ENCODE measurements at regions not wholly inside any gene's neighbourhood (a gene's known extent, or its start where the extent isn't known, plus 50 kb on each side); places are given as distances from the start of the nearest gene placed in this dataset.

GRCh38 chr2:8408560-8409460 is 273.0 kb upstream of the ID2 start:
- no peaks in the 10 kb centered on the region for H3K9me3 ChIP-seq (ENCODE audit: low read depth)
- no peak overlapping the region for H3K27ac ChIP-seq
- no peak overlapping the region for H3K4me3 ChIP-seq
- TF ChIP-seq, protein P1, sequence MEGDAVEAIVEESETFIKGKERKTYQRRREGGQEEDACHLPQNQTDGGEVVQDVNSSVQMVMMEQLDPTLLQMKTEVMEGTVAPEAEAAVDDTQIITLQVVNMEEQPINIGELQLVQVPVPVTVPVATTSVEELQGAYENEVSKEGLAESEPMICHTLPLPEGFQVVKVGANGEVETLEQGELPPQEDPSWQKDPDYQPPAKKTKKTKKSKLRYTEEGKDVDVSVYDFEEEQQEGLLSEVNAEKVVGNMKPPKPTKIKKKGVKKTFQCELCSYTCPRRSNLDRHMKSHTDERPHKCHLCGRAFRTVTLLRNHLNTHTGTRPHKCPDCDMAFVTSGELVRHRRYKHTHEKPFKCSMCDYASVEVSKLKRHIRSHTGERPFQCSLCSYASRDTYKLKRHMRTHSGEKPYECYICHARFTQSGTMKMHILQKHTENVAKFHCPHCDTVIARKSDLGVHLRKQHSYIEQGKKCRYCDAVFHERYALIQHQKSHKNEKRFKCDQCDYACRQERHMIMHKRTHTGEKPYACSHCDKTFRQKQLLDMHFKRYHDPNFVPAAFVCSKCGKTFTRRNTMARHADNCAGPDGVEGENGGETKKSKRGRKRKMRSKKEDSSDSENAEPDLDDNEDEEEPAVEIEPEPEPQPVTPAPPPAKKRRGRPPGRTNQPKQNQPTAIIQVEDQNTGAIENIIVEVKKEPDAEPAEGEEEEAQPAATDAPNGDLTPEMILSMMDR (IDR thresholded peaks at IDR 0.05; ENCODE audit: low read depth, low read length) = no peak
- peaks cover 7% of the 10 kb centered on the region for H3K4me1 ChIP-seq (ENCODE audit: low read depth)
- H3K27me3 ChIP-seq = no peaks in the 10 kb centered on the region
- no peaks in the 10 kb centered on the region for H3K36me3 ChIP-seq
- DNase-seq (ENCODE audit: low read depth in 1 of 2, low spot score in 1 of 2) = no peak

- peaks cover 9% of the 10 kb centered on the region for H3K4me1 ChIP-seq (ENCODE audit: low read depth)
- TF ChIP-seq, protein P1 (IDR thresholded peaks at IDR 0.05; ENCODE audit: low read depth, low read length) = no peak
- H3K4me3 ChIP-seq = no peak overlapping the region
- no peak overlapping the region for H3K27ac ChIP-seq
- no peaks in the 10 kb centered on the region for H3K36me3 ChIP-seq
- H3K9me3 ChIP-seq (ENCODE audit: low read depth) = no peaks in the 10 kb centered on the region
- no peaks in the 10 kb centered on the region for H3K27me3 ChIP-seq
- DNase-seq (ENCODE audit: low read depth in 1 of 2, low spot score in 1 of 2) = peak in 1 of 2 donors; percentile 30
Measured at GRCh38 chr2:8409461-8410260, 272.2 kb upstream of the ID2 start.

- TF ChIP-seq, protein P1 (IDR thresholded peaks at IDR 0.05; ENCODE audit: low read depth, low read length) = no peak
- DNase-seq (ENCODE audit: low read depth in 1 of 2, low spot score in 1 of 2) = peak in 1 of 2 donors; percentile 7
- H3K36me3 ChIP-seq = no peaks in the 10 kb centered on the region
- H3K9me3 ChIP-seq (ENCODE audit: low read depth) = no peaks in the 10 kb centered on the region
- H3K4me3 ChIP-seq = no peak overlapping the region
- H3K27me3 ChIP-seq = no peaks in the 10 kb centered on the region
- H3K4me1 ChIP-seq (ENCODE audit: low read depth) = peaks cover 12% of the 10 kb centered on the region
- no peak overlapping the region for H3K27ac ChIP-seq
Measured at GRCh38 chr2:8412082-8412481, 269.8 kb upstream of the ID2 start.

GRCh38 chr2:8412586-8412985 is 269.3 kb upstream of the ID2 start:
- Histone ChIP-seq H3K9me3 (ENCODE audit: low read depth) (no peaks in the 10 kb centered on the region), H3K27ac (no peak overlapping the region), H3K36me3 (no peaks in the 10 kb centered on the region), H3K4me1 (ENCODE audit: low read depth) (peaks cover 12% of the 10 kb centered on the region), H3K27me3 (no peaks in the 10 kb centered on the region), H3K4me3 (no peak overlapping the region)
- TF ChIP-seq, protein P1 (IDR thresholded peaks at IDR 0.05; ENCODE audit: low read depth, low read length) = no peak
- DNase-seq (ENCODE audit: low read depth in 1 of 2, low spot score in 1 of 2) = peak in 1 of 2 donors; percentile 66

GRCh38 chr2:8413589-8414135 is 268.2 kb upstream of the ID2 start:
- Histone ChIP-seq H3K27me3 (no peaks in the 10 kb centered on the region), H3K4me3 (no peak overlapping the region), H3K9me3 (ENCODE audit: low read depth) (no peaks in the 10 kb centered on the region), H3K4me1 (ENCODE audit: low read depth) (peaks cover 12% of the 10 kb centered on the region), H3K36me3 (no peaks in the 10 kb centered on the region), H3K27ac (no peak overlapping the region)
- DNase-seq (ENCODE audit: low read depth in 1 of 2, low spot score in 1 of 2) = peak; percentile 44 to 54
- TF ChIP-seq, protein P1 (IDR thresholded peaks at IDR 0.05; ENCODE audit: low read depth, low read length) = no peak
